K562 (cell line): ENCODE measurements at regions not wholly inside any gene's neighbourhood (a gene's known extent, or its start where the extent isn't known, plus 50 kb on each side); places are given as distances from the start of the nearest gene placed in this dataset.

ENCODE experiments used
- ATAC-seq: fragments of 200-7000 bp; cut with Tn5 transposase; 3 replicates; pipeline ENCODE4 v1.9.1; 2020; ENCODE audit warnings: moderate library complexity
- BruUV-seq: library from RNA; stranded (reverse); fragments of 400-500 nt; replicated peaks from 2 replicates; lab custom pipeline; 2021; lab: Mats Ljungman, UMichigan
- CTCF ChIA-PET: fragments of 300-600 bp; formaldehyde crosslinking; extraction: SDS; loops from one replicate; lab custom pipeline; 2021; ENCODE audit warnings: low intra/inter-chr PET ratio; lab: Yijun Ruan, JAX
- POLR2A ChIA-PET: fragments of 300-600, 350-650 bp; sonication (Branson Sonifier 250); formaldehyde crosslinking; extraction: SDS; loops from one replicate; lab custom pipeline; 2021; ENCODE audit warnings: antibody characterized with exemption, inconsistent platforms; lab: Yijun Ruan, JAX
- DNase-seq, 4 experiments: peaks; one replicate each; pipeline versions ENCODE4 v3.0.0 to v3.0.0-alpha.2; 2011 to 2018; ENCODE audit warnings: low spot score in 3 of 4, mixed read lengths in 3 of 4; ENCODE audit errors: extremely low read depth in 1 of 4
- FAIRE-seq: peaks from 2 replicates; lab custom pipeline; 2011; peaks lifted over from hg19 to GRCh38; lab: Jason Lieb, UNC
- H2AFZ ChIP-seq: 2 replicates; pipeline ENCODE4 v1.6.0; 2011; ENCODE audit warnings: low read depth, low read length, control low read depth, inconsistent platforms
- H3K27ac ChIP-seq: fragments of 200-600 bp; 3 replicates; pipeline ENCODE4 v1.8.0; 2011; ENCODE audit warnings: low read depth, mild to moderate bottlenecking, control low read depth, inconsistent platforms, low read length, moderate library complexity, mixed read lengths; ENCODE audit errors: extremely low read depth
- H3K27me3 ChIP-seq, 2 experiments: fragments of 300-600 bp in 1 of 2; 2 replicates in 1 of 2; 3 replicates in 1 of 2; pipeline versions ENCODE4 v1.6.0 to v1.8.0; 2011; ENCODE audit warnings: inconsistent platforms in 2 of 2, low read length in 2 of 2, mild to moderate bottlenecking in 1 of 2, mixed read lengths in 1 of 2, moderate library complexity in 1 of 2; ENCODE audit not compliant: control insufficient read depth in 2 of 2, insufficient read depth in 2 of 2
- H3K36me3 ChIP-seq: fragments of 300-600 bp; 3 replicates; pipeline ENCODE4 v1.8.0; 2011; ENCODE audit warnings: mild to moderate bottlenecking, low read length, inconsistent platforms; ENCODE audit not compliant: control insufficient read depth, insufficient read depth
- H3K4me1 ChIP-seq, 2 experiments: fragments of 200-600 bp in 1 of 2; replicated peaks in 1 of 2; 2 replicates in 1 of 2; 3 replicates in 1 of 2; pipeline versions ENCODE4 v1.5.1 to v1.8.0; 2011; ENCODE audit warnings: inconsistent platforms in 2 of 2, low read length in 2 of 2, mild to moderate bottlenecking in 1 of 2, mixed read lengths in 1 of 2, moderate library complexity in 1 of 2; ENCODE audit not compliant: control insufficient read depth in 2 of 2, insufficient read depth in 2 of 2
- H3K4me2 ChIP-seq: 2 replicates; pipeline ENCODE4 v1.6.1; 2011; ENCODE audit warnings: low read length, control low read depth, inconsistent platforms, mixed read lengths; ENCODE audit not compliant: insufficient read depth
- H3K4me3 ChIP-seq: fragments of 200-600 bp; sonication (generic), shearing (Covaris generic); 2 replicates; pipeline ENCODE4 v1.5.1; 2016; ENCODE audit warnings: control low read depth, inconsistent platforms
- H3K79me2 ChIP-seq: fragments of 200-600 bp; 3 replicates; pipeline ENCODE4 v1.8.0; 2011; ENCODE audit warnings: low read length, inconsistent platforms; ENCODE audit not compliant: control insufficient read depth, insufficient read depth
- H3K9ac ChIP-seq, 2 experiments: 2 replicates each; pipeline versions ENCODE4 v1.6.0 to v1.6.1; 2011; ENCODE audit warnings: low read depth in 2 of 2, low read length in 2 of 2, control low read depth in 1 of 2, inconsistent platforms in 1 of 2, mild to moderate bottlenecking in 1 of 2, mixed read lengths in 1 of 2; ENCODE audit not compliant: insufficient read depth in 1 of 2
- H3K9me1 ChIP-seq: one replicate; pipeline ENCODE4 v1.6.0; 2011; ENCODE audit warnings: inconsistent platforms, mild to moderate bottlenecking, low read length, moderate library complexity; ENCODE audit not compliant: control insufficient read depth, insufficient read depth
- H3K9me3 ChIP-seq: replicated peaks from 2 replicates; pipeline ENCODE4 v1.5.1; 2011; ENCODE audit warnings: low read depth, low read length, inconsistent platforms; ENCODE audit not compliant: control insufficient read depth, insufficient read depth
- H4K20me1 ChIP-seq: replicated peaks from 2 replicates; pipeline ENCODE4 v1.6.1; 2011; ENCODE audit warnings: low read length, inconsistent platforms, mixed read lengths; ENCODE audit not compliant: control insufficient read depth, insufficient read depth
- ATF3 ChIP-seq, 2 experiments: fragments of 450-650 bp in 1 of 2; sonication (generic) in 1 of 2; formaldehyde crosslinking in 1 of 2; IDR thresholded peaks in 1 of 2; conservative IDR thresholded peaks in 1 of 2; 2 replicates each; pipeline versions ENCODE4 v1.6.1 to v1.8.1; 2016 to 2023; ENCODE audit warnings: mild to moderate bottlenecking in 2 of 2, moderate library complexity in 2 of 2, inconsistent platforms in 1 of 2, missing genetic modification reagents in 1 of 2
- C11orf30 ChIP-seq: fragments of 450-650 bp; IDR thresholded peaks from 2 replicates; pipeline ENCODE4 v1.6.1; 2016; ENCODE audit warnings: low read depth, mild to moderate bottlenecking
- ELF2 ChIP-seq: fragments of 250-450 bp; sonication (Bioruptor Pico); IDR thresholded peaks from 2 replicates; pipeline ENCODE4 v1.5.0; 2021; ENCODE audit warnings: mild to moderate bottlenecking
- MAFF ChIP-seq: IDR thresholded peaks from 2 replicates; pipeline ENCODE4 v1.6.1; 2012; ENCODE audit warnings: low read length, improper control_type of control experiment
- MAFG ChIP-seq: fragments of 450-650 bp; conservative IDR thresholded peaks from 2 replicates; pipeline ENCODE4 v1.6.1; 2016; ENCODE audit warnings: missing genetic modification characterization, missing compliant biosample characterization
- MAFK ChIP-seq: IDR thresholded peaks from 2 replicates; pipeline ENCODE4 v1.6.1; 2011; ENCODE audit warnings: low read length, improper control_type of control experiment
- SMAD3 ChIP-seq: fragments of 450-650 bp; formaldehyde crosslinking; conservative IDR thresholded peaks from 2 replicates; pipeline ENCODE4 v1.4.0; 2020; ENCODE audit warnings: mild to moderate bottlenecking
- TCFL5 ChIP-seq: fragments of 250-450 bp; sonication (Bioruptor Pico); conservative IDR thresholded peaks from 2 replicates; pipeline ENCODE4 v1.6.1; 2021; ENCODE audit warnings: mild to moderate bottlenecking, moderate library complexity, matching md5 sums
- ZBTB33 ChIP-seq: sonication (generic); formaldehyde crosslinking; IDR thresholded peaks from 2 replicates; pipeline ENCODE4 v1.8.1; 2023; ENCODE audit warnings: mild to moderate bottlenecking, missing genetic modification reagents
- ZNF316 ChIP-seq: fragments of 450-650 bp; IDR thresholded peaks from 2 replicates; pipeline ENCODE4 v1.6.1; 2016
- ZNF518B ChIP-seq: fragments of 250-450 bp; sonication (Bioruptor Pico); IDR thresholded peaks from 2 replicates; pipeline ENCODE4 v1.5.0; 2021; ENCODE audit warnings: mild to moderate bottlenecking, moderate library complexity
- WGBS: fragments of 100-300 bp; shearing (Covaris generic); methylation state at CpG from one replicate; pipeline ENCODE4 v1.1.6; 2016; ENCODE audit warnings: low coverage, mixed read lengths; ENCODE audit not compliant: insufficient coverage; ENCODE audit errors: missing lambda C conversion rate; 5-methylcytosine and 5-hydroxymethylcytosine counted together
- in situ Hi-C: fragments of 300-500 bp; cut with MboI; formaldehyde crosslinking; loops from 4 replicates; pipeline ENCODE4 v1.15.0; 2018; ENCODE audit warnings: inconsistent platforms, mixed read lengths
- intact Hi-C: fragments of 100-400 bp; cut with micrococcal nuclease; formaldehyde crosslinking; loops from 2 replicates; pipeline ENCODE4 v1.14.2; 2022

- in situ Hi-C loops (no loop called here), intact Hi-C loops (no loop called here)
- Histone ChIP-seq H4K20me1 (peaks cover 19% of the 10 kb centered on the region), H3K27ac (no peak overlapping the region), H3K9me1 (peaks cover 4% of the 10 kb centered on the region), H3K4me1 (no peaks in the 10 kb centered on the region), H2AFZ (no peak overlapping the region), H3K27me3 (peaks cover 39 to 71% of the 10 kb centered on the region in 2 experiments), H3K4me2 (no peak overlapping the region), H3K79me2 (no peaks in the 10 kb centered on the region), H3K9ac (no peak overlapping the region), H3K36me3 (no peaks in the 10 kb centered on the region), H3K4me3 (no peak overlapping the region), H3K9me3 (no peaks in the 10 kb centered on the region)
- CTCF ChIA-PET: no interaction called here
- DNase-seq: peak in 1 of 4 experiments; percentile 10
- BruUV-seq: no TSS peak
- POLR2A ChIA-PET: interaction anchor here (0.5 kb wide), 1 partner anchor 10 kb away, joined by 3 read pairs; no protein-coding TSS in a partner anchor
- peak; percentile 26; the same call in 2 of the 3 replicates for ATAC-seq
- no peak for FAIRE-seq
- under 1% methylated on average over 16 of the region's 16 CpGs for WGBS
- TF ChIP-seq SMAD3 (CRISPR knock-in tag): no peak
- TF ChIP-seq ZBTB33 (CRISPR knock-in tag): no peak
- TF ChIP-seq C11orf30: peak; percentile 88
- peak; percentile 94 for TF ChIP-seq ZNF316
- TF ChIP-seq ATF3 (IDR thresholded peaks at IDR 0.05): 0 out of 2 replicates have a peak, but pooled peaks have one; percentile 15
- no peak for TF ChIP-seq ATF3 (CRISPR knock-in tag; conservative IDR thresholded peaks at IDR 0.05)
- peak; percentile 70 for TF ChIP-seq MAFF
- TF ChIP-seq ELF2 (CRISPR knock-in tag): no peak
- no peak for TF ChIP-seq TCFL5 (CRISPR knock-in tag)
- TF ChIP-seq MAFK: peak; percentile 75
- TF ChIP-seq MAFG (tag): peak; percentile 84
- no peak for TF ChIP-seq ZNF518B
Observed at GRCh38 chr10:78757344-78757925, 311.3 kb upstream of the ZMIZ1 start.
